GM21717 (cell line): ENCODE measurements at regions not wholly inside any gene's neighbourhood (a gene's known extent, or its start where the extent isn't known, plus 50 kb on each side); places are given as distances from the start of the nearest gene placed in this dataset.
"Not testable (repeated sequence)": the region's sequence is repeated elsewhere in the genome, so short reads cannot be mapped to it uniquely, and the experiment has no call there.

Source experiments
- ATAC-seq: cut with Tn5 transposase; IDR thresholded peaks from one replicate; pipeline ENCODE4 v1.9.1; 2021; ENCODE audit warnings: mild to moderate bottlenecking, moderate library complexity; ENCODE audit not compliant: unreplicated experiment

GRCh38 chr2:39837856-39838453 lies 58.9 kb upstream of the THUMPD2 start:
- peak; percentile 90 for ATAC-seq

- no peak for ATAC-seq
Measured at GRCh38 chr2:39836638-39837037, 57.6 kb upstream of the THUMPD2 start.

- ATAC-seq = no peak
Measured at GRCh38 chr2:39834426-39834825, 55.4 kb upstream of the THUMPD2 start.

- ATAC-seq = not testable (repeated sequence)
Measured at GRCh38 chr2:39830610-39831009, 51.6 kb upstream of the THUMPD2 start.
